H1 (cell line): ENCODE measurements at regions not wholly inside any gene's neighbourhood (a gene's known extent, or its start where the extent isn't known, plus 50 kb on each side); places are given as distances from the start of the nearest gene placed in this dataset.

ENCODE experiments used
- CTCF ChIA-PET: fragments of 300-600 bp; sonication (Branson Sonifier 250); formaldehyde crosslinking; loops from one replicate; lab custom pipeline; 2021; ENCODE audit not compliant: partially characterized antibody; lab: Charles Lee
- POLR2A ChIA-PET: fragments of 300-600 bp; sonication (Branson Sonifier 250); formaldehyde crosslinking; loops from one replicate; lab custom pipeline; 2021; ENCODE audit warnings: inconsistent platforms; ENCODE audit not compliant: partially characterized antibody; lab: Charles Lee
- DNase-seq, 2 experiments: peaks; one replicate each; pipeline versions ENCODE4 v3.0.0 to v3.0.0-alpha.2; 2010 to 2022; ENCODE audit warnings: low spot score in 2 of 2, low read depth in 1 of 2, mixed read lengths in 1 of 2
- FAIRE-seq: peaks from 2 replicates; lab custom pipeline; 2011; peaks lifted over from hg19 to GRCh38; lab: Jason Lieb, UNC
- H2AFZ ChIP-seq: 2 replicates; pipeline ENCODE4 v1.8.1; 2012; ENCODE audit warnings: low read length, inconsistent platforms
- H2AK5ac ChIP-seq: 2 replicates; pipeline ENCODE4 v1.6.1; 2013; ENCODE audit warnings: low read depth, low read length
- H2BK120ac ChIP-seq: replicated peaks from 2 replicates; pipeline ENCODE3; 2013; ENCODE audit warnings: low read depth, low read length, inconsistent platforms
- H2BK12ac ChIP-seq: 2 replicates; pipeline ENCODE4 v1.6.1; 2013; ENCODE audit warnings: low read depth, low read length
- H2BK15ac ChIP-seq: 2 replicates; pipeline ENCODE4 v1.6.1; 2013; ENCODE audit warnings: low read length
- H2BK20ac ChIP-seq: 2 replicates; pipeline ENCODE4 v1.6.1; 2013; ENCODE audit warnings: low read length
- H2BK5ac ChIP-seq: 2 replicates; pipeline ENCODE4 v1.6.1; 2013; ENCODE audit warnings: low read depth, low read length
- H3K14ac ChIP-seq: 2 replicates; pipeline ENCODE4 v1.6.1; 2013; ENCODE audit warnings: inconsistent platforms; ENCODE audit not compliant: insufficient read length
- H3K18ac ChIP-seq: 2 replicates; pipeline ENCODE4 v1.6.1; 2013; ENCODE audit warnings: low read length; ENCODE audit errors: extremely low read depth
- H3K23ac ChIP-seq: 2 replicates; pipeline ENCODE4 v1.6.1; 2013; ENCODE audit warnings: inconsistent platforms; ENCODE audit not compliant: insufficient read length
- H3K23me2 ChIP-seq: 2 replicates; pipeline ENCODE4 v1.6.1; 2013; ENCODE audit warnings: low read depth, low read length
- H3K27ac ChIP-seq: 2 replicates; pipeline ENCODE4 v1.6.1; 2011; ENCODE audit warnings: low read depth, low read length, inconsistent platforms
- H3K27me3 ChIP-seq, 4 experiments: replicated peaks in 1 of 4; 1 replicate in 1 of 4; 2 replicates in 3 of 4; pipeline versions ENCODE4 v1.6.1 to v1.8.1; 2011 to 2013; ENCODE audit warnings: low read length in 3 of 4, mild to moderate bottlenecking in 3 of 4, inconsistent platforms in 2 of 4, mixed read lengths in 2 of 4, moderate library complexity in 1 of 4; ENCODE audit not compliant: control insufficient read depth in 3 of 4, insufficient read depth in 3 of 4; ENCODE audit errors: extremely low read depth in 1 of 4
- H3K36me3 ChIP-seq, 4 experiments: 2 replicates each; pipeline versions ENCODE4 v1.6.1 to v1.8.1; 2011 to 2013; ENCODE audit warnings: mild to moderate bottlenecking in 4 of 4, low read length in 3 of 4, moderate library complexity in 2 of 4, control low read depth in 1 of 4, inconsistent platforms in 1 of 4; ENCODE audit not compliant: insufficient read depth in 4 of 4, control insufficient read depth in 2 of 4
- H3K4ac ChIP-seq: replicated peaks from 2 replicates; pipeline ENCODE3; 2013; ENCODE audit warnings: low read length, low read depth, mixed read lengths, inconsistent platforms; ENCODE audit not compliant: insufficient read length
- H3K4me1 ChIP-seq, 4 experiments: replicated peaks in 1 of 4; 1 replicate in 1 of 4; 2 replicates in 3 of 4; pipeline versions ENCODE4 v1.6.1 to v1.8.1; 2011 to 2013; ENCODE audit warnings: low read length in 3 of 4, inconsistent platforms in 2 of 4, mixed read lengths in 1 of 4; ENCODE audit not compliant: insufficient read depth in 4 of 4, control insufficient read depth in 3 of 4
- H3K4me2 ChIP-seq, 2 experiments: 2 replicates each; pipeline versions ENCODE4 v1.6.1 to v1.8.1; 2011 to 2013; ENCODE audit warnings: low read depth in 2 of 2, low read length in 2 of 2, control low read depth in 1 of 2, inconsistent platforms in 1 of 2, mild to moderate bottlenecking in 1 of 2; ENCODE audit not compliant: insufficient read depth in 1 of 2
- H3K4me3 ChIP-seq, 4 experiments: fragments of 200-600, 300-600 bp in 1 of 4; sonication (generic), shearing (Covaris generic), sonication (Bioruptor Twin) in 1 of 4; 2 replicates each; pipeline versions ENCODE4 v1.5.1 to v1.8.1; 2011 to 2016; ENCODE audit warnings: low read length in 4 of 4, low read depth in 3 of 4, control low read depth in 2 of 4, inconsistent platforms in 2 of 4, mild to moderate bottlenecking in 2 of 4, mixed read lengths in 1 of 4, moderate library complexity in 1 of 4; ENCODE audit not compliant: insufficient read depth in 2 of 4; ENCODE audit errors: extremely low read depth in 1 of 4
- H3K56ac ChIP-seq: replicated peaks from 2 replicates; pipeline ENCODE3; 2013; ENCODE audit warnings: low read depth, mild to moderate bottlenecking, mixed read lengths, low read length, inconsistent platforms; ENCODE audit not compliant: insufficient read length
- H3K79me1 ChIP-seq: 2 replicates; pipeline ENCODE4 v1.6.1; 2013; ENCODE audit warnings: low read depth, low read length, control low read depth
- H3K79me2 ChIP-seq, 2 experiments: 2 replicates each; pipeline versions ENCODE4 v1.6.1 to v1.8.1; 2012 to 2013; ENCODE audit warnings: low read length in 2 of 2, mild to moderate bottlenecking in 2 of 2, inconsistent platforms in 1 of 2; ENCODE audit not compliant: insufficient read depth in 2 of 2, control insufficient read depth in 1 of 2
- H3K9ac ChIP-seq, 4 experiments: replicated peaks in 1 of 4; 1 replicate in 1 of 4; 2 replicates in 3 of 4; pipeline versions ENCODE4 v1.6.1 to v1.8.1; 2011 to 2013; ENCODE audit warnings: low read depth in 3 of 4, low read length in 3 of 4, control low read depth in 2 of 4, mild to moderate bottlenecking in 2 of 4, moderate library complexity in 2 of 4, inconsistent platforms in 1 of 4; ENCODE audit errors: extremely low read depth in 1 of 4
- H3K9me3 ChIP-seq, 2 experiments: 2 replicates each; pipeline versions ENCODE4 v1.6.1 to v1.8.1; 2012 to 2013; ENCODE audit warnings: mild to moderate bottlenecking in 2 of 2, moderate library complexity in 2 of 2, control low read depth in 1 of 2, inconsistent platforms in 1 of 2, low read depth in 1 of 2, low read length in 1 of 2, mixed read lengths in 1 of 2; ENCODE audit not compliant: insufficient read depth in 2 of 2
- H4K20me1 ChIP-seq, 2 experiments: replicated peaks in 1 of 2; 2 replicates each; pipeline versions ENCODE3 to v1.8.1; 2011 to 2013; ENCODE audit warnings: inconsistent platforms in 2 of 2, low read length in 2 of 2, mild to moderate bottlenecking in 1 of 2; ENCODE audit not compliant: insufficient read depth in 2 of 2, control insufficient read depth in 1 of 2
- H4K5ac ChIP-seq: 2 replicates; pipeline ENCODE4 v1.6.1; 2013; ENCODE audit warnings: low read length, low read depth, mixed read lengths, inconsistent platforms; ENCODE audit not compliant: insufficient read length
- H4K8ac ChIP-seq: 2 replicates; pipeline ENCODE4 v1.8.0; 2013; ENCODE audit warnings: mild to moderate bottlenecking, moderate library complexity, low read length, inconsistent platforms; ENCODE audit not compliant: insufficient read depth; ENCODE audit errors: extremely low read depth
- H4K91ac ChIP-seq: replicated peaks from 2 replicates; pipeline ENCODE3; 2013; ENCODE audit warnings: low read length, mixed read lengths, inconsistent platforms; ENCODE audit not compliant: insufficient read length
- BACH1 ChIP-seq: IDR thresholded peaks from 2 replicates; pipeline ENCODE4 v1.6.1; 2012; ENCODE audit warnings: low read length, improper control_type of control experiment
- CHD1 ChIP-seq: IDR thresholded peaks from 2 replicates; pipeline ENCODE4 v1.6.1; 2012; ENCODE audit warnings: low read depth, low read length, improper control_type of control experiment
- CTBP2 ChIP-seq: IDR thresholded peaks from 2 replicates; pipeline ENCODE4 v1.7.0; 2011; ENCODE audit warnings: borderline replicate concordance, mild to moderate bottlenecking, moderate library complexity, mixed read lengths, low read length; ENCODE audit not compliant: insufficient read depth, insufficient read length
- EGR1 ChIP-seq: IDR thresholded peaks from 2 replicates; pipeline ENCODE4 v1.6.1; 2011; ENCODE audit warnings: low read depth, low read length, borderline replicate concordance
- FOSL1 ChIP-seq: IDR thresholded peaks from 2 replicates; pipeline ENCODE4 v1.6.1; 2011; ENCODE audit warnings: mild to moderate bottlenecking, low read depth, low read length, moderate library complexity; ENCODE audit not compliant: insufficient read depth
- GTF2F1 ChIP-seq: IDR thresholded peaks from 2 replicates; pipeline ENCODE4 v1.6.1; 2012; ENCODE audit warnings: low read depth, low read length, improper control_type of control experiment, borderline replicate concordance
- KDM4A ChIP-seq: IDR thresholded peaks from one replicate; pipeline ENCODE4 v1.7.1; 2012; ENCODE audit warnings: low read depth, mild to moderate bottlenecking, moderate library complexity, low read length, inconsistent platforms; ENCODE audit not compliant: severe bottlenecking
- RFX5 ChIP-seq: IDR thresholded peaks from 2 replicates; pipeline ENCODE4 v1.6.1; 2011; ENCODE audit warnings: low read depth, low read length, improper control_type of control experiment, borderline replicate concordance
- SIN3A ChIP-seq, 2 experiments: IDR thresholded peaks in 1 of 2; conservative IDR thresholded peaks in 1 of 2; 2 replicates each; pipeline ENCODE4 v1.6.1; 2011 to 2012; ENCODE audit warnings: low read length in 2 of 2, improper control_type of control experiment in 1 of 2, low read depth in 1 of 2, mild to moderate bottlenecking in 1 of 2
- SIRT6 ChIP-seq: IDR thresholded peaks from one replicate; pipeline ENCODE4 v1.7.1; 2012; ENCODE audit warnings: low read length, inconsistent platforms
- SIX5 ChIP-seq: IDR thresholded peaks from 2 replicates; pipeline ENCODE4 v1.6.1; 2011; ENCODE audit warnings: mild to moderate bottlenecking, low read depth, low read length
- SP1 ChIP-seq: IDR thresholded peaks from 2 replicates; pipeline ENCODE4 v1.6.1; 2011; ENCODE audit warnings: low read depth, low read length
- SUZ12 ChIP-seq: fragments of 200-600 bp; sonication (generic); IDR thresholded peaks from 2 replicates; pipeline ENCODE4 v1.6.1; 2012; ENCODE audit warnings: mild to moderate bottlenecking, inconsistent platforms, low read length, moderate library complexity, mixed read lengths
- TAF1 ChIP-seq: IDR thresholded peaks from 2 replicates; pipeline ENCODE4 v1.6.1; 2011; ENCODE audit warnings: mild to moderate bottlenecking, low read depth, low read length
- WGBS, 2 experiments: shearing (Covaris generic) in 1 of 2; methylation state at CpG; one replicate each; pipeline versions ENCODE4 v1.1.6 to v1.1.7; 2013 to 2015; ENCODE audit warnings: low lambda C conversion rate in 2 of 2, mixed read lengths in 2 of 2, inconsistent platforms in 1 of 2, low coverage in 1 of 2, missing lambda C conversion rate in 1 of 2; ENCODE audit not compliant: insufficient replicate concordance in 2 of 2, insufficient coverage in 1 of 2, insufficient read length in 1 of 2; ENCODE audit errors: extremely low coverage in 1 of 2, missing lambda C conversion rate in 1 of 2; 5-methylcytosine and 5-hydroxymethylcytosine counted together

DNA sequence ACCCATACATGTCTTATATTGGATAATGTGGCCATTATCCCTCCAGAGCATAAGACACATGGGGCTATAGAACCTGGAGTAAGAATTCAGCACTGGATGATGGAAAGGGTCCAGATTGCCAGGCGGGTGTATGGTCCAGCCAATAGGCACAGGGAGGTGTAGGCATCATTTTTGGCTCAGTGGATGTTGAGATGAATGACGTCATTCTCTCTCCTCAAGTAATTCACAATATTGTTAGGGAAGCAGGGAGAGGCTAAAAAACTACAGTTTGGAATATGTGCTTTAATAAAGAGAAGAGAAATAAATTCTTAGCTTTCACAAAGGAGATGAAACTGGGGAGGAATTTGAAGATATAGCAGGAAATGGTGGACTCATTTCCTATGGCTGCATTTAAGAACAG lies 461.1 kb upstream of the GOT2 start:
- ChIA-PET POLR2A (no interaction called here), CTCF (no interaction called here)
- H4K20me1 ChIP-seq = no peaks in the 10 kb centered on the region
- H4K8ac ChIP-seq = no peak overlapping the region
- H3K27ac ChIP-seq = no peak overlapping the region
- no peak overlapping the region for H3K4me3 ChIP-seq
- no peak overlapping the region for H3K9ac ChIP-seq
- no peaks in the 10 kb centered on the region for H3K79me2 ChIP-seq
- no peaks in the 10 kb centered on the region; the same call in 1 of the 2 replicates for H3K23me2 ChIP-seq
- no peak overlapping the region for H2BK20ac ChIP-seq
- H2BK5ac ChIP-seq = no peak overlapping the region
- no peak overlapping the region for H3K56ac ChIP-seq
- no peak for DNase-seq
- H2BK12ac ChIP-seq = no peak overlapping the region
- no peak overlapping the region for H2AK5ac ChIP-seq
- no peaks in the 10 kb centered on the region for H3K36me3 ChIP-seq
- no peak overlapping the region for H4K5ac ChIP-seq
- no peak for FAIRE-seq
- H4K91ac ChIP-seq = no peak overlapping the region
- H3K4me1 ChIP-seq = peaks cover 0 to 2% (median 0%) of the 10 kb centered on the region in 4 experiments; a peak in 1 of 7 replicates
- 93% methylated on average over 2 of the region's 2 CpGs; no CpG with 5 or more reads in 1 of the 2 experiments for WGBS, 2 experiments
- no peak overlapping the region for H2BK120ac ChIP-seq
- H2BK15ac ChIP-seq = no peak overlapping the region
- H3K9me3 ChIP-seq = no peaks in the 10 kb centered on the region
- no peak overlapping the region for H3K23ac ChIP-seq
- H3K79me1 ChIP-seq = no peaks in the 10 kb centered on the region
- H2AFZ ChIP-seq = no peak overlapping the region
- no peak overlapping the region for H3K4me2 ChIP-seq
- no peak overlapping the region for H3K14ac ChIP-seq
- H3K18ac ChIP-seq = no peak overlapping the region
- no peak overlapping the region for H3K4ac ChIP-seq
- H3K27me3 ChIP-seq = peaks cover 0 to 1% (median 0%) of the 10 kb centered on the region in 4 experiments; a peak in 1 of 7 replicates
- TF ChIP-seq SIX5 = no peak
- no peak for TF ChIP-seq CHD1
- no peak for TF ChIP-seq TAF1
- TF ChIP-seq SUZ12 = no peak
- TF ChIP-seq GTF2F1 = no peak
- TF ChIP-seq SP1 = no peak
- TF ChIP-seq FOSL1 = no peak
- no peak for TF ChIP-seq SIN3A (conservative IDR thresholded peaks at IDR 0.05 in 1 of 2, IDR thresholded peaks at IDR 0.05 in 1 of 2; ENCODE audit: low read depth in 1 of 2, low read length in 2 of 2)
- TF ChIP-seq RFX5 = no peak
- no peak for TF ChIP-seq BACH1
- no peak for TF ChIP-seq EGR1
- no peak for TF ChIP-seq CTBP2
- TF ChIP-seq SIRT6 = no peak
- TF ChIP-seq KDM4A = no peak
